Smooth muscle cell (in vitro differentiated cells): ENCODE measurements at regions not wholly inside any gene's neighbourhood (a gene's known extent, or its start where the extent isn't known, plus 50 kb on each side); places are given as distances from the start of the nearest gene placed in this dataset.

Source experiments
- DNase-seq: peaks from one replicate; lab custom pipeline; 2025; ENCODE audit not compliant: unreplicated experiment; lab: John Stamatoyannopoulos, UW
- H2AFZ ChIP-seq: fragments of 200-600 bp; sonication (generic); 2 replicates; pipeline ENCODE4 v1.6.0; 2016; ENCODE audit warnings: antibody characterized with exemption, low read depth, mild to moderate bottlenecking
- H3F3A ChIP-seq: fragments of 200-600 bp; sonication (generic); 2 replicates; pipeline ENCODE4 v1.6.0; 2017; ENCODE audit warnings: antibody characterized with exemption, low read depth
- H3K27ac ChIP-seq: fragments of 200-600 bp; sonication (generic); 2 replicates; pipeline ENCODE4 v1.5.1; 2016; ENCODE audit warnings: low read depth, mild to moderate bottlenecking
- H3K27me3 ChIP-seq: fragments of 200-600 bp; sonication (generic); 2 replicates; pipeline ENCODE4 v1.6.1; 2016; ENCODE audit warnings: low read depth, mild to moderate bottlenecking
- H3K36me3 ChIP-seq: fragments of 200-600 bp; sonication (generic); 2 replicates; pipeline ENCODE4 v1.5.1; 2016; ENCODE audit warnings: low read depth
- H3K4me1 ChIP-seq: fragments of 200-600 bp; sonication (generic); 2 replicates; pipeline ENCODE4 v1.5.1; 2016; ENCODE audit warnings: low read depth
- H3K4me2 ChIP-seq: fragments of 200-600 bp; sonication (generic); 2 replicates; pipeline ENCODE4 v1.6.0; 2016; ENCODE audit warnings: mild to moderate bottlenecking
- H3K4me3 ChIP-seq: fragments of 200-600 bp; sonication (generic); 2 replicates; pipeline ENCODE4 v1.5.1; 2016; ENCODE audit warnings: mild to moderate bottlenecking
- H3K79me2 ChIP-seq: fragments of 200-600 bp; sonication (generic); 2 replicates; pipeline ENCODE4 v1.6.0; 2016; ENCODE audit warnings: low read depth, mild to moderate bottlenecking
- H3K9ac ChIP-seq: fragments of 200-600 bp; sonication (generic); 2 replicates; pipeline ENCODE4 v1.6.0; 2016; ENCODE audit warnings: low read depth
- H3K9me3 ChIP-seq: fragments of 200-600 bp; sonication (generic); replicated peaks from 2 replicates; pipeline ENCODE4 v1.5.1; 2016; ENCODE audit warnings: low read depth
- H4K20me1 ChIP-seq: fragments of 200-600 bp; sonication (generic); 2 replicates; pipeline ENCODE4 v1.6.0; 2016; ENCODE audit warnings: low read depth
- CTCF ChIP-seq: fragments of 200-600 bp; sonication (generic); IDR thresholded peaks from 2 replicates; pipeline ENCODE4 v1.5.1; 2017; ENCODE audit warnings: borderline replicate concordance, mild to moderate bottlenecking, antibody characterized with exemption; ENCODE audit not compliant: insufficient read depth, poor library complexity, severe bottlenecking
- WGBS: methylation state at CpG from one replicate; pipeline ENCODE4 v1.1.7; 2016; ENCODE audit warnings: low lambda C conversion rate; 5-methylcytosine and 5-hydroxymethylcytosine counted together

- Histone ChIP-seq H3K9ac (no peak overlapping the region), H2AFZ (no peak overlapping the region), H3K27me3 (no peaks in the 10 kb centered on the region), H3K4me2 (peak overlapping the region; percentile 35), H3K4me1 (peaks cover 15% of the 10 kb centered on the region), H4K20me1 (no peaks in the 10 kb centered on the region), H3K36me3 (no peaks in the 10 kb centered on the region), H3K27ac (no peak overlapping the region), H3F3A (peaks cover 15% of the 10 kb centered on the region), H3K4me3 (no peak overlapping the region), H3K9me3 (no peaks in the 10 kb centered on the region), H3K79me2 (no peaks in the 10 kb centered on the region)
- no peak for DNase-seq
- TF ChIP-seq CTCF = no peak
- 30% methylated on average over 4 of the region's 4 CpGs for WGBS
Observed at GRCh38 chr3:124402791-124403190, 327.5 kb upstream of the UMPS start.

- Histone ChIP-seq H4K20me1 (no peaks in the 10 kb centered on the region), H3K4me2 (no peak overlapping the region), H3K36me3 (no peaks in the 10 kb centered on the region), H3K79me2 (no peaks in the 10 kb centered on the region), H3K4me3 (no peak overlapping the region), H3K4me1 (peaks cover 15% of the 10 kb centered on the region), H3F3A (peaks cover 15% of the 10 kb centered on the region), H3K9ac (no peak overlapping the region), H3K27ac (no peak overlapping the region), H2AFZ (no peak overlapping the region), H3K27me3 (no peaks in the 10 kb centered on the region), H3K9me3 (no peaks in the 10 kb centered on the region)
- no peak for TF ChIP-seq CTCF
- no peak for DNase-seq
- WGBS = 94% methylated on average over 4 of the region's 4 CpGs
Observed at GRCh38 chr3:124404621-124405020, 325.6 kb upstream of the UMPS start.

GRCh38 chr3:124407260-124407659, 323.0 kb upstream of the UMPS start:
- Histone ChIP-seq H3K9ac (no peak overlapping the region), H3K4me1 (peaks cover 17% of the 10 kb centered on the region), H4K20me1 (no peaks in the 10 kb centered on the region), H3F3A (no peaks in the 10 kb centered on the region), H3K79me2 (no peaks in the 10 kb centered on the region), H3K4me3 (no peak overlapping the region), H3K27ac (no peak overlapping the region), H3K27me3 (no peaks in the 10 kb centered on the region), H2AFZ (no peak overlapping the region), H3K9me3 (no peaks in the 10 kb centered on the region), H3K4me2 (no peak overlapping the region), H3K36me3 (no peaks in the 10 kb centered on the region)
- no peak for TF ChIP-seq CTCF
- no peak for DNase-seq
- WGBS = 97% methylated on average over 1 of the region's 1 CpG

GRCh38 chr3:124409650-124410275, 320.5 kb upstream of the UMPS start:
- Histone ChIP-seq H3K4me2 (no peak overlapping the region), H3F3A (no peaks in the 10 kb centered on the region), H3K4me3 (no peak overlapping the region), H3K9me3 (no peaks in the 10 kb centered on the region), H3K4me1 (peaks cover 4% of the 10 kb centered on the region), H4K20me1 (no peaks in the 10 kb centered on the region), H2AFZ (no peak overlapping the region), H3K27me3 (no peaks in the 10 kb centered on the region), H3K9ac (no peak overlapping the region), H3K79me2 (no peaks in the 10 kb centered on the region), H3K27ac (no peak overlapping the region), H3K36me3 (no peaks in the 10 kb centered on the region)
- no peak for TF ChIP-seq CTCF
- DNase-seq = no peak
- 39% methylated on average over 4 of the region's 4 CpGs for WGBS
